ENCODE measurements at regions not wholly inside any gene's neighbourhood (a gene's known extent, or its start where the extent isn't known, plus 50 kb on each side); places are given as distances from the start of the nearest gene placed in this dataset.

- no peak overlapping the region for H3K4me3 ChIP-seq (ENCODE audit: low read depth, low read length)
- no peak for TF ChIP-seq CTCF (IDR thresholded peaks at IDR 0.05; ENCODE audit: low read depth, low read length)
Observed at GRCh38 chr18:78929516-78929915, 50.1 kb upstream of the SALL3 start.
